ENCODE measurements at regions not wholly inside any gene's neighbourhood (a gene's known extent, or its start where the extent isn't known, plus 50 kb on each side); places are given as distances from the start of the nearest gene placed in this dataset.
"Not testable (repeated sequence)": the region's sequence is repeated elsewhere in the genome, so short reads cannot be mapped to it uniquely, and the experiment has no call there.

GRCh38 chr12:131422187-131422520 lies 288.7 kb upstream of the SFSWAP start:
- ATAC-seq (no peak), DNase-seq (no peak)
- no peaks in the 10 kb centered on the region for H3K36me3 Mint-ChIP-seq
- peaks cover 10% of the 10 kb centered on the region for H3K9me3 Mint-ChIP-seq (ENCODE audit: low read depth)
- no peak overlapping the region for H3K4me3 Mint-ChIP-seq
- no peak overlapping the region for H3K27ac Mint-ChIP-seq
- CTCF ChIA-PET, result no interaction called here
- peaks cover 6% of the 10 kb centered on the region for H3K27me3 Mint-ChIP-seq
- H3K4me1 Mint-ChIP-seq, result no peaks in the 10 kb centered on the region

GRCh38 chr12:131422744-131423143 lies 288.1 kb upstream of the SFSWAP start:
- no peak for ATAC-seq
- Mint-ChIP-seq H3K9me3 (ENCODE audit: low read depth) (peaks cover 10% of the 10 kb centered on the region), H3K27me3 (peaks cover 6% of the 10 kb centered on the region), H3K36me3 (no peaks in the 10 kb centered on the region), H3K4me1 (no peaks in the 10 kb centered on the region), H3K27ac (no peak overlapping the region), H3K4me3 (no peak overlapping the region)
- no peak for DNase-seq
- CTCF ChIA-PET, result no interaction called here

GRCh38 chr12:131424270-131424669 lies 286.6 kb upstream of the SFSWAP start:
- ATAC-seq, result no peak
- CTCF ChIA-PET, result no interaction called here

GRCh38 chr12:131425112-131426075 lies 285.5 kb upstream of the SFSWAP start:
- Mint-ChIP-seq H3K27ac (no peak overlapping the region), H3K4me1 (no peaks in the 10 kb centered on the region), H3K4me3 (no peak overlapping the region), H3K36me3 (no peaks in the 10 kb centered on the region), H3K9me3 (ENCODE audit: low read depth) (peaks cover 10% of the 10 kb centered on the region), H3K27me3 (peaks cover 6% of the 10 kb centered on the region)
- ATAC-seq (no peak), DNase-seq (no peak)
- CTCF ChIA-PET, result no interaction called here

More at GRCh38 chr12:131424270-131424669, 286.6 kb upstream of the SFSWAP start:
- no peaks in the 10 kb centered on the region for H3K4me1 Mint-ChIP-seq
- H3K4me3 Mint-ChIP-seq, result no peak overlapping the region
- peaks cover 10% of the 10 kb centered on the region for H3K9me3 Mint-ChIP-seq (ENCODE audit: low read depth)
- no peak overlapping the region for H3K27ac Mint-ChIP-seq
- no peak for DNase-seq
- peaks cover 6% of the 10 kb centered on the region for H3K27me3 Mint-ChIP-seq
- no peaks in the 10 kb centered on the region for H3K36me3 Mint-ChIP-seq

- H3K4me1 Mint-ChIP-seq, result no peaks in the 10 kb centered on the region
- H3K27ac Mint-ChIP-seq, result no peak overlapping the region
- CTCF ChIA-PET, result no interaction called here
- ATAC-seq, result no peak
- DNase-seq, result no peak
- H3K9me3 Mint-ChIP-seq (ENCODE audit: low read depth), result peaks cover 10% of the 10 kb centered on the region
- H3K4me3 Mint-ChIP-seq, result no peak overlapping the region
- H3K27me3 Mint-ChIP-seq, result peaks cover 10% of the 10 kb centered on the region
- H3K36me3 Mint-ChIP-seq, result no peaks in the 10 kb centered on the region
Observed at GRCh38 chr12:131428091-131428685, 282.7 kb upstream of the SFSWAP start.

GRCh38 chr12:131429221-131429620 lies 281.7 kb upstream of the SFSWAP start:
- ATAC-seq; H3K9me3 Mint-ChIP-seq (ENCODE audit: low read depth); H3K27me3 Mint-ChIP-seq; H3K4me1 Mint-ChIP-seq; H3K27ac Mint-ChIP-seq; CTCF ChIA-PET; H3K4me3 Mint-ChIP-seq; DNase-seq; H3K36me3 Mint-ChIP-seq: not testable (repeated sequence)

GRCh38 chr12:131429697-131430096 lies 281.2 kb upstream of the SFSWAP start:
- H3K4me1 Mint-ChIP-seq; ATAC-seq; CTCF ChIA-PET; H3K36me3 Mint-ChIP-seq; H3K27me3 Mint-ChIP-seq; DNase-seq; H3K9me3 Mint-ChIP-seq (ENCODE audit: low read depth); H3K4me3 Mint-ChIP-seq; H3K27ac Mint-ChIP-seq: not testable (repeated sequence)

GRCh38 chr12:131430158-131430742 lies 280.6 kb upstream of the SFSWAP start:
- Mint-ChIP-seq H3K27me3 (peaks cover 9% of the 10 kb centered on the region), H3K36me3 (no peaks in the 10 kb centered on the region), H3K4me1 (no peaks in the 10 kb centered on the region), H3K4me3 (no peak overlapping the region), H3K9me3 (ENCODE audit: low read depth) (peaks cover 3% of the 10 kb centered on the region), H3K27ac (no peak overlapping the region)
- DNase-seq, result no peak
- ATAC-seq, result no peak
- CTCF ChIA-PET, result no interaction called here

GRCh38 chr12:131431126-131431655 lies 279.7 kb upstream of the SFSWAP start:
- DNase-seq; H3K9me3 Mint-ChIP-seq (ENCODE audit: low read depth); H3K36me3 Mint-ChIP-seq; H3K4me3 Mint-ChIP-seq; H3K27ac Mint-ChIP-seq; ATAC-seq; H3K4me1 Mint-ChIP-seq; CTCF ChIA-PET; H3K27me3 Mint-ChIP-seq: not testable (repeated sequence)

GRCh38 chr12:131432532-131433260 lies 278.2 kb upstream of the SFSWAP start:
- no peaks in the 10 kb centered on the region for H3K36me3 Mint-ChIP-seq
- DNase-seq (no peak), ATAC-seq (no peak)
- peaks cover 7% of the 10 kb centered on the region for H3K27me3 Mint-ChIP-seq
- no peaks in the 10 kb centered on the region for H3K4me1 Mint-ChIP-seq
- no peak overlapping the region for H3K4me3 Mint-ChIP-seq
- CTCF ChIA-PET, result no interaction called here
- H3K9me3 Mint-ChIP-seq (ENCODE audit: low read depth), result no peaks in the 10 kb centered on the region
- H3K27ac Mint-ChIP-seq, result no peak overlapping the region

GRCh38 chr12:131434208-131435125 lies 276.4 kb upstream of the SFSWAP start:
- CTCF ChIA-PET, result no interaction called here
- no peaks in the 10 kb centered on the region for H3K9me3 Mint-ChIP-seq (ENCODE audit: low read depth)
- H3K4me3 Mint-ChIP-seq, result no peak overlapping the region
- no peak for DNase-seq
- no peak for ATAC-seq
- no peak overlapping the region for H3K27ac Mint-ChIP-seq
- H3K4me1 Mint-ChIP-seq, result no peaks in the 10 kb centered on the region
- H3K36me3 Mint-ChIP-seq, result no peaks in the 10 kb centered on the region
- peaks cover 7% of the 10 kb centered on the region for H3K27me3 Mint-ChIP-seq

GRCh38 chr12:131436922-131437705 lies 273.8 kb upstream of the SFSWAP start:
- no peak for ATAC-seq
- H3K4me1 Mint-ChIP-seq, result no peaks in the 10 kb centered on the region
- no peaks in the 10 kb centered on the region for H3K9me3 Mint-ChIP-seq (ENCODE audit: low read depth)
- no peaks in the 10 kb centered on the region for H3K36me3 Mint-ChIP-seq
- CTCF ChIA-PET, result no interaction called here
- no peak overlapping the region for H3K27ac Mint-ChIP-seq
- peaks cover 5% of the 10 kb centered on the region for H3K27me3 Mint-ChIP-seq
- H3K4me3 Mint-ChIP-seq, result no peak overlapping the region
- no peak for DNase-seq
